B cell (primary cell): ENCODE measurements at regions not wholly inside any gene's neighbourhood (a gene's known extent, or its start where the extent isn't known, plus 50 kb on each side); places are given as distances from the start of the nearest gene placed in this dataset.

ENCODE experiments used
- CTCF ChIP-seq: fragments of 200-600 bp; IDR thresholded peaks from one replicate; pipeline ENCODE4 v1.8.0; 2022; ENCODE audit warnings: antibody characterized with exemption, mild to moderate bottlenecking
- EZH2 ChIP-seq: IDR thresholded peaks from 2 replicates; pipeline ENCODE4 v1.6.1; 2012; ENCODE audit warnings: borderline replicate concordance, low read depth, mild to moderate bottlenecking, moderate library complexity, low read length; ENCODE audit not compliant: insufficient read depth, poor library complexity, severe bottlenecking

GRCh38 chr3:104816716-104817115 lies 550.0 kb upstream of the ALCAM start:
- TF ChIP-seq CTCF (no peak), EZH2 (no peak)
